Liver (tissue), 8 donors: ENCODE measurements at regions not wholly inside any gene's neighbourhood (a gene's known extent, or its start where the extent isn't known, plus 50 kb on each side); places are given as distances from the start of the nearest gene placed in this dataset.
"Not testable (repeated sequence)": the region's sequence is repeated elsewhere in the genome, so short reads cannot be mapped to it uniquely, and the experiment has no call there.

Experiments
- DNase-seq: peaks from one replicate; pipeline ENCODE4 v3.0.0-alpha.2; 2017; ENCODE audit warnings: low spot score
- H3K27ac ChIP-seq, 2 donors: one replicate each; pipeline ENCODE4 v1.7.0; 2013; ENCODE audit warnings: inconsistent platforms in 2 of 2, low read length in 2 of 2, control low read depth in 1 of 2, low read depth in 1 of 2, mild to moderate bottlenecking in 1 of 2
- H3K27me3 ChIP-seq, 4 donors: one replicate each; pipeline versions ENCODE4 v1.6.1 to v1.7.0; 2013; ENCODE audit warnings: low read length in 3 of 4, inconsistent platforms in 1 of 4, mild to moderate bottlenecking in 1 of 4, moderate library complexity in 1 of 4; ENCODE audit not compliant: control insufficient read depth in 4 of 4, insufficient read depth in 4 of 4
- H3K36me3 ChIP-seq, 4 donors: one replicate each; pipeline versions ENCODE4 v1.6.1 to v1.7.0; 2013; ENCODE audit warnings: low read length in 3 of 4, mild to moderate bottlenecking in 3 of 4, low read depth in 1 of 4, moderate library complexity in 1 of 4; ENCODE audit not compliant: control insufficient read depth in 4 of 4, insufficient read depth in 3 of 4
- H3K4me1 ChIP-seq, 4 donors: one replicate each; pipeline versions ENCODE4 v1.6.1 to v1.7.0; 2013; ENCODE audit warnings: low read length in 3 of 4, mild to moderate bottlenecking in 3 of 4, moderate library complexity in 1 of 4; ENCODE audit not compliant: control insufficient read depth in 4 of 4, insufficient read depth in 4 of 4
- H3K4me3 ChIP-seq, 3 donors: one replicate each; pipeline versions ENCODE4 v1.6.1 to v1.7.0; 2013; ENCODE audit warnings: low read length in 3 of 3, control low read depth in 1 of 3, low read depth in 1 of 3, mild to moderate bottlenecking in 1 of 3
- H3K9ac ChIP-seq, 2 donors: one replicate each; pipeline ENCODE4 v1.7.0; 2013; ENCODE audit warnings: low read length in 2 of 2, mild to moderate bottlenecking in 2 of 2, moderate library complexity in 2 of 2, control low read depth in 1 of 2, low read depth in 1 of 2
- H3K9me3 ChIP-seq, 4 donors: one replicate each; pipeline versions ENCODE4 v1.6.1 to v1.7.0; 2013; ENCODE audit warnings: low read length in 3 of 4; ENCODE audit not compliant: control insufficient read depth in 4 of 4
- CTCF ChIP-seq: fragments of 150-350 bp; IDR thresholded peaks from 2 replicates; pipeline ENCODE4 v1.5.1; 2017; ENCODE audit warnings: improper control_type of control experiment, low read depth, low read length; ENCODE audit not compliant: missing input control
- EGR1 ChIP-seq, 2 donors: IDR thresholded peaks; 2 replicates each; pipeline ENCODE4 v1.6.1; 2016 to 2018; ENCODE audit warnings: antibody characterized with exemption in 2 of 2, low read depth in 2 of 2
- FOXA1 ChIP-seq: IDR thresholded peaks from 2 replicates; pipeline ENCODE4 v1.6.1; 2016; ENCODE audit warnings: antibody characterized with exemption
- FOXA2 ChIP-seq: IDR thresholded peaks from 2 replicates; pipeline ENCODE4 v1.6.1; 2016; ENCODE audit warnings: antibody characterized with exemption
- HNF4A ChIP-seq, 2 donors: conservative IDR thresholded peaks; 2 replicates each; pipeline ENCODE4 v1.6.1; 2016; ENCODE audit warnings: antibody characterized with exemption in 2 of 2, mild to moderate bottlenecking in 2 of 2
- MAX ChIP-seq: IDR thresholded peaks from 2 replicates; pipeline ENCODE4 v1.6.1; 2016; ENCODE audit warnings: antibody characterized with exemption
- NR2F2 ChIP-seq: IDR thresholded peaks from 2 replicates; pipeline ENCODE4 v1.6.1; 2016; ENCODE audit warnings: antibody characterized with exemption
- REST ChIP-seq: IDR thresholded peaks from 2 replicates; pipeline ENCODE4 v1.6.1; 2016; ENCODE audit warnings: antibody characterized with exemption, mild to moderate bottlenecking
- RXRA ChIP-seq, 2 donors: IDR thresholded peaks; 2 replicates each; pipeline ENCODE4 v1.6.1; 2017 to 2018; ENCODE audit warnings: antibody characterized with exemption in 2 of 2, mild to moderate bottlenecking in 1 of 2
- TAF1 ChIP-seq: conservative IDR thresholded peaks from 2 replicates; pipeline ENCODE4 v1.6.1; 2016; ENCODE audit warnings: antibody characterized with exemption, mild to moderate bottlenecking
- YY1 ChIP-seq: IDR thresholded peaks from 2 replicates; pipeline ENCODE4 v1.6.1; 2016; ENCODE audit warnings: antibody characterized with exemption, mild to moderate bottlenecking
- ZBTB33 ChIP-seq: IDR thresholded peaks from 2 replicates; pipeline ENCODE4 v1.6.1; 2016; ENCODE audit warnings: antibody characterized with exemption
- WGBS: extraction: QIAGEN DNeasy Blood & Tissue Kit; methylation state at CpG from one replicate; pipeline ENCODE4 v1.1.7; 2013; 5-methylcytosine and 5-hydroxymethylcytosine counted together
- TF ChIP-seq, protein P1 (sequence below): IDR thresholded peaks from 2 replicates; pipeline ENCODE4 v1.6.1; 2016; ENCODE audit warnings: antibody characterized with exemption
- donor health status: healthy.
- donor health status: healthy.
- donor health status: healthy.
- donor health status: healthy.
- donor health status: healthy.

DNA sequence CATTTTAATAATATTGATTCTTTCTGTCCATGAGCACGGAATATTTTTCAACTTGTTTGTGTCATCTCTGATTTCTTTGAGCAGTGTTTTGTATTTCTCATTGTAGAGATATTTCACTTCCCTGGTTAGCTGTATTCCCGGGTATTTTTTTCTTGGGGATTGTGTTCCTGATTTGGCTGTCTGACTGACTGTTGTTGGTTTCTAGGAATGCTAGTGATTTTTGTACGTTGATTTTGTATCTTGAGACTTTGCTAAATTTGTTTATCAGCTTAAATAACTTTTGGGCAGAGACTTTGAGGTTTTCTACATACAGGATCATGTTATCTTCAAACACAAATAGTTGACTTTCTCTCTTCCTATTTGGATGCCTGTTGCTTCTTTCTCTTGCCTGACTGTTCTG is 418.8 kb upstream of the ALCAM start (continued):
- TF ChIP-seq CTCF (no peak), MAX (no peak), FOXA1 (no peak), FOXA2 (no peak)

- H3K27ac ChIP-seq, H3K27me3 ChIP-seq, H3K9ac ChIP-seq, H3K9me3 ChIP-seq, H3K4me1 ChIP-seq, H3K36me3 ChIP-seq, DNase-seq, H3K4me3 ChIP-seq: not testable (repeated sequence)
- 56% methylated on average over 4 of the region's 4 CpGs for WGBS
Measured at GRCh38 chr3:104949810-104950209, 416.9 kb upstream of the ALCAM start.

- Histone ChIP-seq H3K4me3 (no peak overlapping the region), H3K9me3 (no peaks in the 10 kb centered on the region), H3K4me1 (no peaks in the 10 kb centered on the region), H3K27ac (no peak overlapping the region), H3K27me3 (no peaks in the 10 kb centered on the region), H3K9ac (no peak overlapping the region), H3K36me3 (no peaks in the 10 kb centered on the region)
- no peak for DNase-seq
- TF ChIP-seq YY1, result no peak
- TF ChIP-seq RXRA (IDR thresholded peaks at IDR 0.05), result no peak
- TF ChIP-seq, protein P1, sequence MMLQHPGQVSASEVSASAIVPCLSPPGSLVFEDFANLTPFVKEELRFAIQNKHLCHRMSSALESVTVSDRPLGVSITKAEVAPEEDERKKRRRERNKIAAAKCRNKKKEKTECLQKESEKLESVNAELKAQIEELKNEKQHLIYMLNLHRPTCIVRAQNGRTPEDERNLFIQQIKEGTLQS, result no peak
- no peak for TF ChIP-seq FOXA1
- TF ChIP-seq EGR1 (IDR thresholded peaks at IDR 0.05; ENCODE audit: low read depth in 2 of 2), result no peak
- no peak for TF ChIP-seq TAF1
- WGBS, result 93% methylated on average over 2 of the region's 2 CpGs
Measured at GRCh38 chr3:104951426-104951825, 415.3 kb upstream of the ALCAM start.

DNA sequence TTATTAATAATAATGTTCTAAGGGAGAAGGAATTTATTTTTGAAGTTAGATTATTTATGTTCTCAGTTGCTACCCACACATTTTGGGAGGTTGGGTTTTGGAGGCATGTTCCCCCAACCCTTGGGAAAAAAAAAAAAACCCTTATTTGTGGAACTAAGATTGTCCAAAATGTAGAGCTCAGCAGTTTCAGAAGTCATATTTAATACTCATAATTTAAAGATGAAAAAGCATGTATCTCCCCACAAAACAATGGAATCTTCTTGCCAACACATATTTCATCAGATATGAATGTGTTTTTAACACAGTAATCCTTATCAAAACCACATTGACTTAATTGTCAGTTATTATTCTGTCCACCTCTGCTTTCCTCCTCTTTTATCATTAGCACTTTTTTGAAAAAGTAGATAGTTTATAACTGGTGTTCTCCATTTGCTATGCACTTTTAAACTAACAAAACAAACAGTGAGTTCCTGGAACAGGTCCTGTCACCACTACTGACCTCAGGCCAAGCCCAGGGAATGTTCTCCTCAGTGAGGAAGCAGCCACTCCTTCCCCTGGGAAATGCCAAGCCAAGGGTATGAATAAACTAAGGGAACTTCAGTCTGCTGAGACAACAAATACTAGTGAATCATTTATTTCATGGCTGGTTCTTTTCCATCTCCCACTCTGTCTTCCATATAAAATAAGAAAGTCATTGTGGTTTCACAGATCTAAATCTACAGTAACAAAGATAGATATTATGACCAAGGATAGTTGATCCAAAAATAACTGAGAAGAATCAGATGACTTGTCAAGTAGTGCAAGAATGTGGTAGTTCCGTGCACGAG is 414.4 kb upstream of the ALCAM start:
- DNase-seq, result no peak
- Histone ChIP-seq H3K4me1 (no peaks in the 10 kb centered on the region), H3K27ac (no peak overlapping the region), H3K9ac (no peak overlapping the region), H3K27me3 (no peaks in the 10 kb centered on the region), H3K4me3 (no peak overlapping the region), H3K9me3 (peaks cover 0 to 6% (median 0%) of the 10 kb centered on the region in 4 donors), H3K36me3 (no peaks in the 10 kb centered on the region)
- 75% methylated on average over 2 of the region's 2 CpGs for WGBS
- TF ChIP-seq RXRA (IDR thresholded peaks at IDR 0.05) (no peak), YY1 (no peak), REST (no peak), FOXA1 (no peak), NR2F2 (no peak), ZBTB33 (no peak), TAF1 (no peak), HNF4A (conservative IDR thresholded peaks at IDR 0.05) (no peak), EGR1 (IDR thresholded peaks at IDR 0.05; ENCODE audit: low read depth in 2 of 2) (no peak), CTCF (no peak)
- TF ChIP-seq, protein P1, result no peak
